Peyer's patch (tissue), 4 donors: ENCODE measurements at regions not wholly inside any gene's neighbourhood (a gene's known extent, or its start where the extent isn't known, plus 50 kb on each side); places are given as distances from the start of the nearest gene placed in this dataset.

Experiments
- POLR2A ChIP-seq, 2 donors: fragments of 450-650 bp; IDR thresholded peaks; one replicate each; pipeline ENCODE4 v1.5.1; 2017; ENCODE audit warnings: antibody characterized with exemption in 2 of 2, mild to moderate bottlenecking in 2 of 2, moderate library complexity in 2 of 2
- TF ChIP-seq, protein P1 (sequence below), 6 experiments: fragments of 450-650 bp in 4 of 6; fragments of 200-600 bp in 2 of 6; sonication (generic) in 1 of 6; IDR thresholded peaks; one replicate each; pipeline ENCODE4 v1.5.1; 2017 to 2019; ENCODE audit warnings: antibody characterized with exemption in 6 of 6, mild to moderate bottlenecking in 3 of 6, moderate library complexity in 1 of 6

- no peak for TF ChIP-seq POLR2A (IDR thresholded peaks at IDR 0.05)
- TF ChIP-seq, protein P1, sequence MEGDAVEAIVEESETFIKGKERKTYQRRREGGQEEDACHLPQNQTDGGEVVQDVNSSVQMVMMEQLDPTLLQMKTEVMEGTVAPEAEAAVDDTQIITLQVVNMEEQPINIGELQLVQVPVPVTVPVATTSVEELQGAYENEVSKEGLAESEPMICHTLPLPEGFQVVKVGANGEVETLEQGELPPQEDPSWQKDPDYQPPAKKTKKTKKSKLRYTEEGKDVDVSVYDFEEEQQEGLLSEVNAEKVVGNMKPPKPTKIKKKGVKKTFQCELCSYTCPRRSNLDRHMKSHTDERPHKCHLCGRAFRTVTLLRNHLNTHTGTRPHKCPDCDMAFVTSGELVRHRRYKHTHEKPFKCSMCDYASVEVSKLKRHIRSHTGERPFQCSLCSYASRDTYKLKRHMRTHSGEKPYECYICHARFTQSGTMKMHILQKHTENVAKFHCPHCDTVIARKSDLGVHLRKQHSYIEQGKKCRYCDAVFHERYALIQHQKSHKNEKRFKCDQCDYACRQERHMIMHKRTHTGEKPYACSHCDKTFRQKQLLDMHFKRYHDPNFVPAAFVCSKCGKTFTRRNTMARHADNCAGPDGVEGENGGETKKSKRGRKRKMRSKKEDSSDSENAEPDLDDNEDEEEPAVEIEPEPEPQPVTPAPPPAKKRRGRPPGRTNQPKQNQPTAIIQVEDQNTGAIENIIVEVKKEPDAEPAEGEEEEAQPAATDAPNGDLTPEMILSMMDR (IDR thresholded peaks at IDR 0.05) = no peak
Measured at GRCh38 chr13:105105471-105105870, 1430.0 kb downstream of the EFNB2 start.
